ENCODE measurements at regions not wholly inside any gene's neighbourhood (a gene's known extent, or its start where the extent isn't known, plus 50 kb on each side); places are given as distances from the start of the nearest gene placed in this dataset.

DNA sequence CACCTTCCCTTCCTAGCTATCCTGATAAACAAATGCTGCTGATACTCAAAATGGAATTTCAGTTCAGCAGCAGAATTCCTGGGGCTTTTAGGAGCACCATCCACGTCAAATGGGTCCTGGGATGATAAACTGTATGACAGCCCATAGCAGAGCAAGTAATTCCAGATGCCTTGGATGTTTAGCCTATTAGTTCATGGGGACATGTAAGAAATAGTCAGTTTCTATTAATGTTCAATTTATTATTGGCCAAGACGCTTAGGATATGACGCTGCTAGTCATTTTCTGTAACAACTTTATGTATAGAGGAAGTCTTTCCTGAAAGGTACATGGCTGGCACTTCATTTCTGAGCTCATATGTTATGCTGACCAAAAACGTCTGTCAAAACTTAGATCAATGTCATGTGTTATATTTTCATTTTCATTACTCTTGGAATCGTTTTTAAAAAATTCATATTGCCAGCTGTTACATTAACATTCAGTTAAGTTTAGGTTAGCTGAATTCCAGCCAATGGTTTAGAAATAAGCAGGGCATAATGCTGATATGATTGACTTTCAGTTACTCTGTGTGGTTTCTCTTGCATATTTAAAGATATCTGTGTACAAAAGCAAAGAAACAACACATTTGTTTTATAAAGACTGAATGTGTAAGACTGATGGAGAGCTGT is 243.8 kb downstream of the CSNK1G3 start:
- Mint-ChIP-seq H3K27me3 (no peaks in the 10 kb centered on the region), H3K27ac (no peak overlapping the region), H3K4me1 (ENCODE audit: low read depth) (no peaks in the 10 kb centered on the region), H3K36me3 (ENCODE audit: low read depth) (no peaks in the 10 kb centered on the region), H3K4me3 (no peak overlapping the region), H3K9me3 (no peaks in the 10 kb centered on the region)
- intact Hi-C loops (cut with micrococcal nuclease): no loop called here

DNA sequence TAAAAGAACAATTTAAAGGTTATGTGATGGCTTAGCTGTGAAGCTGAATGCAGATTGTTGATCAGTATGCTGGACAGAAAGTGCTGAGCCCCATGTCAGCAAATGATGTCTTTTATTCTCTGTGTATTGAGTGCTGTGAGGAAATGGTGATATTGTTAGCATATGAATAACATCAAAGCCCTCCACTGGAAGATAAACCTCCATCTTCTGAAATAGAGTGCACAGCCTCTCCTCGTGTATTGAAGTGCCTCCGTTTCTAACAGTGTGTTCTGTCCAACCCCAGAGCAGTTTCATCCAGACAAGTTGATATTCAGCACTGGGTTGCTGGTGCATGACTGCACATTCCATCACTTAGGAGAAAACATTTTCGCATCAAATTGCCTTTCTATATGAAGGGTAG is 242.9 kb downstream of the CSNK1G3 start:
- Mint-ChIP-seq H3K27ac (no peak overlapping the region), H3K4me3 (no peak overlapping the region), H3K27me3 (no peaks in the 10 kb centered on the region), H3K4me1 (ENCODE audit: low read depth) (no peaks in the 10 kb centered on the region), H3K36me3 (ENCODE audit: low read depth) (no peaks in the 10 kb centered on the region), H3K9me3 (no peaks in the 10 kb centered on the region)
- intact Hi-C loops (cut with micrococcal nuclease): no loop called here

DNA sequence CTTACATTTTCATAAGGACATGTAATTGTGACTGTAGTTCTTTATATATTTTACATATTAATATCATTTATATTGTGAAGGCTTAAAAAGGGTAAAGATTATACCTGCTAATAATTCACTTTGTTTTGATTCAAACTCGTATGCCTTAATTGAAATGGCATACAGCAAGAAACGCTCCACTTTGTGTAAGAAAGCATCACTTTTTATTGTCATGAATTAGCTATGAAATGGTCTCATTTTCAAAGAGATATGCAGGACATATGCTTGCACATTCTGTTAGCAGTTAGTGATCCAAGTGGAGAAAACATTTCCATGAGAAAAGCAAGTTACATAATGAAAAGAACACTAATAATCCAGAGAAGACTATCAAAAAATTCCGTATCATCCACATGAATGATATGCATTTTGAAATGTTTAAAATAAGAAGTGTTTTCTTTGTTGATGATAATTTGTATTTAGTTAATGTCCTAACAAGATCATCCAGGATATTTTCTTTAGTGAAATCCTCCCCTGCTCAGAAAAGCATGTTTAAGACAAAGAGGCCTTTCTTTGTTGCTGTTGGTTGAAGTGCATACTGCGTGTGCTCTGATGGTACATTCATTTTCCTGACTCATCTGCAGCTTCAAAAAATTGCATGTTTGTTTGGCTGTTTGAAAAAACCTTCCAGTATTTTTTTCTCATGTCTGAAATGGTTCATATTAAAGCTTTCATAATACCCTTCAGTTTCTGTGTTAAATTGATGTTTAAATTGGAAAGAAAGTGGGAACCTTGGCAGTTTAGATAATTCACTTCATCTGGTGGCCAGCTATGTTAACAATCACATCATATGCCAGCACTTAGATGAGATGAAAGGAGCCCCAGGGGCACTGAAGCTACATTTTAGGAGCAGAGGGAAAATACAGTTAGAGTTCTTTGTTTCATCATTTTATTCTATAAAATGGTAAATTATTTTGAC is 242.2 kb downstream of the CSNK1G3 start:
- Mint-ChIP-seq H3K36me3 (ENCODE audit: low read depth) (no peaks in the 10 kb centered on the region), H3K9me3 (no peaks in the 10 kb centered on the region), H3K27me3 (no peaks in the 10 kb centered on the region), H3K4me3 (no peak overlapping the region), H3K27ac (no peak overlapping the region), H3K4me1 (ENCODE audit: low read depth) (no peaks in the 10 kb centered on the region)
- intact Hi-C loops (cut with micrococcal nuclease): no loop called here

DNA sequence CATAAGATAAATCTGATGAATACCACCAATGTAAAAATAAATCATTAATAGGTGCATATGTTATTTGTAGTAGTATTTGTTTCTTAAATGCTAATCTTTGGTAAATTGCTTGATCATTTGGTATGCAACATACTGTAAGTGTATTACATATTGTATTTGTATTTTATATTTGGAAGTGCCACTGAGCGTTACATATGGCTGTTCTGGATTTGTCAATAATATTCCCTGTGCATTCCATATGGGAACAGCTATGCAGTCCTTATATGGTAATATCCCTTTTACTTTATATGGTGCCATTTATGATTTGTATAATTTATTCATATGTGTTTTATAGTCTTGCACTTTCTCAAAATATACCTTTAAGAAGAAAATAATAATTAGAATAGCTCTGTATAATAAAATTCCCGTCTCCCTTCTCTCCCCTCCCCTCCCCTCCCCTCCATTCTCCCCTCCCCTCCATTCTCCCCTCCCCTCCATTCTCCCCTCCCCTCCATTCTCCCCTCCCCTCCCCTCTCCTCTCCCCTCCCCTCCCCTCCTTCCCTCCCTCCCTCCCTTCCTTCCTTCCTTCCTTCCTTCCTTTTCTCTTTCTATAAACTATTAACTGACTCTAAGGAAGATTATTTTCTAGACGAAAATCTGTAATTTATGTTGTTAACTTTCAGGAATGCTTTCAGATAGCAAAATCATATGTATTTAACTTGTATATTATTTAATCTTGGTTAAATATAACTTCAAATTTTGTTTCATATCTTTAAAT is 241.4 kb downstream of the CSNK1G3 start:
- no peaks in the 10 kb centered on the region for H3K9me3 Mint-ChIP-seq
- H3K4me3 Mint-ChIP-seq: no peak overlapping the region
- H3K27me3 Mint-ChIP-seq: no peaks in the 10 kb centered on the region
- intact Hi-C loops (cut with micrococcal nuclease): no loop called here
- H3K27ac Mint-ChIP-seq: no peak overlapping the region
- no peaks in the 10 kb centered on the region for H3K4me1 Mint-ChIP-seq (ENCODE audit: low read depth)
- H3K36me3 Mint-ChIP-seq (ENCODE audit: low read depth): no peaks in the 10 kb centered on the region

DNA sequence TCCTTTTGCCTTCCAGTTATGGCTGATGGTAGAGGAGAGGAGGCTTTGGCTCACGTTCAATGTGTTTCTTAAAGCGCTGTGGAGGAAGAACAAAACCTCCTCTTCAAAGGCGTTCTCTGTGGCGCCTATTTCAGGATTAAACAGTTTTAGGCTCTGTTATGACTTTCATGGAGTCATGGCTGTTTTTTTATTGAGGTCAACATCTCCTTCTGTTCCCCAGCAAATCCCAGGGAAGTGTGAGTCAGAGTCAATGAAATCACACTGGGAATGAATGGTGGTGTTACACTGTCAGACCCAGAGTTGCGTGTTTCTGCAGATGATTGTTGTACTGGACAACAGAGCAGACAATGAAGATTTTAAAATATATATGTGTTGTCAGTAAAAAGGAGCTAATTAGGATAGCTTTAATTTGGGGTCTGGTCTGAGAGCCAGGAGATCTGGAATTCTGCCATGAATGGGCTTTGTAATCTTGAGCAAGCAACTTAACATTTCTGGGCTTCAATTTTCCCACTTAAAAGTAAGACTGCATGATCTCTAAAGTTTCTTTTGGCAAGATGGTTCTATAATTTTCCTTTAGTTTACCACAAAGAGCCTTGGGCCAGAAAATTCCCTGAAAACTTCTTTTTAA is 240.7 kb downstream of the CSNK1G3 start:
- Mint-ChIP-seq H3K4me1 (ENCODE audit: low read depth) (no peaks in the 10 kb centered on the region), H3K4me3 (no peak overlapping the region), H3K36me3 (ENCODE audit: low read depth) (no peaks in the 10 kb centered on the region), H3K27ac (no peak overlapping the region), H3K27me3 (no peaks in the 10 kb centered on the region), H3K9me3 (no peaks in the 10 kb centered on the region)
- intact Hi-C loops (cut with micrococcal nuclease): no loop called here

DNA sequence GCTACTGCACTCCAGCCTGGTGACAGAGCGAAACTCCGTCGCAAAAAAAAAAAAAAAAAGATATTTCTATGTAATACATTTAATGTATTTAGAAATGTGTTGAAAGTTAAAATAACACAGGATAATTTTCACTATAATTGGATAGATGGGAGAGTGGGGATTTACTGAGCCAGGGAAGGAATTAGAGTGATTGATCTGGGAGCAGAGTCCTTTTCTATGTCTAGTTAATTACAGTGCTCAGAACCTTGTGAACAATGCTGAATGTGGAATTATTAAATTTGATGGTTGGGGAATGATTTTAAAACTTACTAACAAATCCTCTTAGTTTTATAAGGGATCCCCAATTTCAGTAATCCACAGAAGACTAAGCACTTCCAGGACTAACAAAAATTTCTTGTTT is 239.7 kb downstream of the CSNK1G3 start:
- Mint-ChIP-seq H3K9me3 (no peaks in the 10 kb centered on the region), H3K27ac (no peak overlapping the region), H3K36me3 (ENCODE audit: low read depth) (no peaks in the 10 kb centered on the region), H3K4me3 (no peak overlapping the region), H3K27me3 (no peaks in the 10 kb centered on the region), H3K4me1 (ENCODE audit: low read depth) (no peaks in the 10 kb centered on the region)
- intact Hi-C loops (cut with micrococcal nuclease): no loop called here

DNA sequence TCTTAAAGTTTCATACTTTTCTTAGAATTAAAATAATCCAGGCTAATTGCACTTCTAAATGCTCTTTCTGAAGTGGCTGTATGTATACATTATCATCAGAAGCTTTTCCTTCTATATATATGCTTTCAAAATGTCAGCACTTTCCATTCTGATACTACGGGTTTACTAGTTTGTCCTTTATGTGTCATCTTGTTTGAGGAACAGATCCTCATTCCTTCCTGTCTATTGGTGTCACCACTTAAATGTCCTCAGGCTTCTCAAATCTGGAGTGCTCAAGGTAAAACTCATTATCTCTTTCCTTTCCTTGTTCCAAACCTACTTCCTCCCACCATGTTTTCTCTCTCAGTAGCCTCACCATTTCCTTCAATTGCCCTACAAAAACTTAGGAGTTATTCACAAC is 236.3 kb downstream of the CSNK1G3 start:
- no peaks in the 10 kb centered on the region for H3K4me1 Mint-ChIP-seq (ENCODE audit: low read depth)
- intact Hi-C loops (cut with micrococcal nuclease): no loop called here
- no peaks in the 10 kb centered on the region for H3K36me3 Mint-ChIP-seq (ENCODE audit: low read depth)
- H3K4me3 Mint-ChIP-seq: no peak overlapping the region
- no peaks in the 10 kb centered on the region for H3K9me3 Mint-ChIP-seq
- H3K27ac Mint-ChIP-seq: no peak overlapping the region
- no peaks in the 10 kb centered on the region for H3K27me3 Mint-ChIP-seq

DNA sequence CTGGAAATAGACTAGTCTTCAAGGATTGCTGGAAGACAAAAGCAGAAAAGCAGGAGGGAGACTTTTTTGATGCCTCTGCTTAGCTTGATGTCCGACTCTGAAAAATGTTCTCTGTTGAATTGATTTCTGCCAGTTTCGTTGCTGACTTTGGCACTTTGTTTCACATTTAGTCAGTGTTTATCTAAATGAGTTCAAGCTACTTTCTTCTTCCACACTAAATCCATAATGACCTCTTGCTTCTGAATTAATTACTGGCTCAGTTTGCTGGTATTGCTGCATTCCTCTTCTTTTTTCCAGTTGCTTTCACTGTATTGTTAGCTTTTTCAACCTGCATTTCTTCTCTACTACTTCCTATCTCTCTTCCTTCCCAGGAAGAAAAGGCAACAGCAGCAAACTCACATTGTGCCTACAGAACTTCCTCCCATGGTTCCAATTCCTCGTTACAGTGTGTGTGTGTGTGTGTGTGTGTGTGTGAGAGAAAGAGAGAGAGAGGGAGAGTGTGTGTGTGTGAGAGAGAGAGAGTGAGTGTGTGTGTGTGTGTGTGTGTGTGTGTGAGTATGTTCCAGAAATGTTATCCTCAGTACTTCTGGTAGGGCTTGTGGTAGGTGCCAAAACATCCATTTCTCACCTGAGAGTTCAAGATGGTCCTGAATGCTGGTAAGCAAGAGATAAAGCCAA is 234.8 kb downstream of the CSNK1G3 start:
- H3K9me3 Mint-ChIP-seq: peaks cover 9% of the 10 kb centered on the region
- no peaks in the 10 kb centered on the region for H3K36me3 Mint-ChIP-seq (ENCODE audit: low read depth)
- H3K27me3 Mint-ChIP-seq: no peaks in the 10 kb centered on the region
- no peak overlapping the region for H3K4me3 Mint-ChIP-seq
- intact Hi-C loops (cut with micrococcal nuclease): no loop called here
- no peak overlapping the region for H3K27ac Mint-ChIP-seq
- no peaks in the 10 kb centered on the region for H3K4me1 Mint-ChIP-seq (ENCODE audit: low read depth)

DNA sequence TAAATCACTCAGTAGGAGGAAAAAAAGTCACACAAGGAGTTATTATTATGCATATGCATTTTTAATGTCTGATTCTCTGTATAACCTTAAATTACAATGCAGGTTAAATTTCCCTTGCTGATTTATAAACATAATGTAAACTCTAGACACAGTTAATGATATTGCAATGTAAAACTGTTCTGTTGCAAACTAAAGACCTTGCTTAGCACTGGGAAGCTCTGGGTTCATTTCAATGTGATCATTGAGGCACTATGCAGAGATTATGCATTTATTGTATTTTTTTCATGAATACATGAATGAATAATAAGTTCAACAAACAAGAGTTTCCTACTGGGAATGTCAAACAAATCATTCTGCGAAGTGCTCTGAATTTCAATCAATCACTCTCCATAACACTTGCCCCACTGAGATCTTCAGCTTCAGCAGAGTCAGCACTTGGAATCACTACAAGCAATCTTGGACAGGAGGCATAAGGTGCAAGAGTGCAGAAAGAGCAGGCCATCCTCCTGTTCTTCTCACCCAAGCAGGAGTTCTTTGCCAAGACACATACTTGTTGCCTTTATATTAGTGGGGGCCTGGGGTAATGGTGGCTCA is 232.1 kb downstream of the CSNK1G3 start:
- Mint-ChIP-seq H3K27ac (no peak overlapping the region), H3K4me1 (ENCODE audit: low read depth) (no peaks in the 10 kb centered on the region), H3K36me3 (ENCODE audit: low read depth) (no peaks in the 10 kb centered on the region), H3K27me3 (no peaks in the 10 kb centered on the region), H3K9me3 (peaks cover 9% of the 10 kb centered on the region), H3K4me3 (no peak overlapping the region)
- intact Hi-C loops (cut with micrococcal nuclease): no loop called here

DNA sequence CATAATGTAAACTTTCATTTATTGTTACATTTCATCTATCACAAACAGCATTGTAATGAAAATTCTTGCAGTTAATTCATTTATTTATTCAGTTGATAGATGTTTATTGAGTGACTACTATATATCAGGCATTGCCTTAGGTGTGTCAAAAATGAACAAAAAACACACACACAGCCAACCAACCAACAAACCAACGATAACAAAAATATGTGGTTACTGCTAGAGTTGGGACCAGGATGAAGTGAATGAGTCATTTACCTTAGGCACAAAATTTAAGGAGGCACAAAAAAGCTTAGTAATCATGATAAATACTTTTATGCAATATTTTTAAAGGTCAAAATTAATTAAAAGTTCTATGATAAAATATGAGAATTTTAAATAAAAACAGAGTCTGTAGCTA is 223.4 kb downstream of the CSNK1G3 start:
- intact Hi-C loops (cut with micrococcal nuclease): no loop called here
- no peaks in the 10 kb centered on the region for H3K27me3 Mint-ChIP-seq
- no peaks in the 10 kb centered on the region for H3K36me3 Mint-ChIP-seq (ENCODE audit: low read depth)
- no peak overlapping the region for H3K4me3 Mint-ChIP-seq
- H3K4me1 Mint-ChIP-seq (ENCODE audit: low read depth): no peaks in the 10 kb centered on the region
- no peak overlapping the region for H3K27ac Mint-ChIP-seq
- peaks cover 47% of the 10 kb centered on the region for H3K9me3 Mint-ChIP-seq

DNA sequence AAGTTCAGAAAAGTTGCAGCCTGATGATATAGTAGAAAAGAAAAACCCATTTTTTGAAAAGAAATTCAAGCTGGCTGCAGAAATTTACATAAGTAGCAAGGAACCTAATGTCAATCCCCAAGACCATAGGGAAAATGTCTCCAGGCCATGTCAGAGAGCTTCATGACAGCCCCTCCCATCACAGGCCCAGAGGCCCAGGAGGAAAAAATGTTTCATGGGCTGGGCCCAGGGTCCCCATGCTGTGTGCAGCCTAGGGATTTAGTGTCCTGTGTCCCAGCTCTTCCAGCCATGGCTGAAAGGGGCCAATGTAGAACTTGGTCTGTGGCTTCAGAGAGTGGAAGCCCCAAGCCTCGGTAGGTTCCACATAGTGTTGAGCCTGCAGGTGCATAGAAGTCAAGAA is 220.3 kb downstream of the CSNK1G3 start:
- Mint-ChIP-seq H3K4me1 (ENCODE audit: low read depth) (no peaks in the 10 kb centered on the region), H3K36me3 (ENCODE audit: low read depth) (no peaks in the 10 kb centered on the region), H3K27ac (no peak overlapping the region), H3K9me3 (peaks cover 70% of the 10 kb centered on the region), H3K27me3 (no peaks in the 10 kb centered on the region), H3K4me3 (no peak overlapping the region)
- intact Hi-C loops (cut with micrococcal nuclease): no loop called here

DNA sequence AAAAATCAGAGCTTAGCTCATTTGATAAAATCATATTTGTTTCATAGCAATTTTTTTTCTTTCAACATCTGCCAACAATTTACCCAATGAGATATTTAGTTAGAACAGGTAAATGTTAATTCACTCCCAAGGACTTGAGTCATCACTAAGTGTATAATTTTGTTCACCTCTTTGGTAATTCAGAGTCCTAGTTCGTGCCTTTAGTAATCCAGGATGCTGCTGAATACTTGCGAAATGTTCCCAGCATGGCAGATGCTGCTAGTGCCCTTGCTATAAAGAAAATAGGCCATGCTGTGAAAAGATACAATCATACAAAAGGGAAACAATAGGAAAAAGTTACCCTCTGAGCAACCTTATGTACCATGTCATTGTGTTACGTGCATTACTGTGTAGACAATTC is 210.5 kb downstream of the CSNK1G3 start:
- Mint-ChIP-seq H3K9me3 (peaks cover 30% of the 10 kb centered on the region), H3K36me3 (ENCODE audit: low read depth) (no peaks in the 10 kb centered on the region), H3K27ac (no peak overlapping the region), H3K4me3 (no peak overlapping the region), H3K4me1 (ENCODE audit: low read depth) (no peaks in the 10 kb centered on the region), H3K27me3 (no peaks in the 10 kb centered on the region)
- intact Hi-C loops (cut with micrococcal nuclease): no loop called here

DNA sequence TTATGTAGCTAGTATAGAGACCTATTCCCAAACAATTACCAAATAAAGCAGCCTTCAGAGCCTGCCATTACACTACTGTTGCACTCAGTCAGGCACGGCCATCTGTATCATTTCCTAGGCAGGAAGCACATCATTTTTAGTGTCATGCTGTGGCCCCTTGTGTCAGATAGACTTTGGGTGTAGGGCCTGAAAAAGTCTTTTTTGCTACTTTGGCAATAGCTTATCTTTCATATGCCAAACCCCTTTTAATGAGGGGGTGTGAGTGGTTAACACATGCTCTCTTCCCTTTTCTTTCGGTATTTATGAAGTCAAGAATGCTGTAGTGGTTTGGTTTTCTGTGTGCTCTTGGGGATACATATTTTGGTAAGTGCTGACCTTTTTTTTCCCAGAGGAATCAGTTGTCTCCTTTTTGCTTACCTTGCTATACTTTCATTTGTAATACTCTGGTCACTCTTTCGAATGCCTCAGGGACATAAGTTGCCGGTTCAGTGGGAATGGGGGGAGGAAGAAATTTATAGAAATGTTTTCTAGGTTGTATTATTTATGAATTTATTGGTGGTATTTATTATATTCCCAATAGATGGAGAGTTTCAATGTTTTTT is 209.8 kb downstream of the CSNK1G3 start:
- no peaks in the 10 kb centered on the region for H3K4me1 Mint-ChIP-seq (ENCODE audit: low read depth)
- no peaks in the 10 kb centered on the region for H3K27me3 Mint-ChIP-seq
- H3K4me3 Mint-ChIP-seq: no peak overlapping the region
- no peak overlapping the region for H3K27ac Mint-ChIP-seq
- H3K36me3 Mint-ChIP-seq (ENCODE audit: low read depth): no peaks in the 10 kb centered on the region
- peaks cover 23% of the 10 kb centered on the region for H3K9me3 Mint-ChIP-seq
- intact Hi-C loops (cut with micrococcal nuclease): no loop called here
